H1 (cell line): ENCODE measurements at regions not wholly inside any gene's neighbourhood (a gene's known extent, or its start where the extent isn't known, plus 50 kb on each side); places are given as distances from the start of the nearest gene placed in this dataset.

Experiments
- CTCF ChIA-PET: fragments of 300-600 bp; sonication (Branson Sonifier 250); formaldehyde crosslinking; loops from one replicate; lab custom pipeline; 2021; ENCODE audit not compliant: partially characterized antibody; lab: Charles Lee
- POLR2A ChIA-PET: fragments of 300-600 bp; sonication (Branson Sonifier 250); formaldehyde crosslinking; loops from one replicate; lab custom pipeline; 2021; ENCODE audit warnings: inconsistent platforms; ENCODE audit not compliant: partially characterized antibody; lab: Charles Lee
- DNase-seq, 2 experiments: peaks; one replicate each; pipeline versions ENCODE4 v3.0.0 to v3.0.0-alpha.2; 2010 to 2022; ENCODE audit warnings: low spot score in 2 of 2, low read depth in 1 of 2, mixed read lengths in 1 of 2
- FAIRE-seq: peaks from 2 replicates; lab custom pipeline; 2011; peaks lifted over from hg19 to GRCh38; lab: Jason Lieb, UNC
- H2AFZ ChIP-seq: 2 replicates; pipeline ENCODE4 v1.8.1; 2012; ENCODE audit warnings: low read length, inconsistent platforms
- H2AK5ac ChIP-seq: 2 replicates; pipeline ENCODE4 v1.6.1; 2013; ENCODE audit warnings: low read depth, low read length
- H2BK120ac ChIP-seq: replicated peaks from 2 replicates; pipeline ENCODE3; 2013; ENCODE audit warnings: low read depth, low read length, inconsistent platforms
- H2BK12ac ChIP-seq: 2 replicates; pipeline ENCODE4 v1.6.1; 2013; ENCODE audit warnings: low read depth, low read length
- H2BK15ac ChIP-seq: 2 replicates; pipeline ENCODE4 v1.6.1; 2013; ENCODE audit warnings: low read length
- H2BK20ac ChIP-seq: 2 replicates; pipeline ENCODE4 v1.6.1; 2013; ENCODE audit warnings: low read length
- H2BK5ac ChIP-seq: 2 replicates; pipeline ENCODE4 v1.6.1; 2013; ENCODE audit warnings: low read depth, low read length
- H3K14ac ChIP-seq: 2 replicates; pipeline ENCODE4 v1.6.1; 2013; ENCODE audit warnings: inconsistent platforms; ENCODE audit not compliant: insufficient read length
- H3K18ac ChIP-seq: 2 replicates; pipeline ENCODE4 v1.6.1; 2013; ENCODE audit warnings: low read length; ENCODE audit errors: extremely low read depth
- H3K23ac ChIP-seq: 2 replicates; pipeline ENCODE4 v1.6.1; 2013; ENCODE audit warnings: inconsistent platforms; ENCODE audit not compliant: insufficient read length
- H3K23me2 ChIP-seq: 2 replicates; pipeline ENCODE4 v1.6.1; 2013; ENCODE audit warnings: low read depth, low read length
- H3K27ac ChIP-seq: 2 replicates; pipeline ENCODE4 v1.6.1; 2011; ENCODE audit warnings: low read depth, low read length, inconsistent platforms
- H3K27me3 ChIP-seq, 4 experiments: replicated peaks in 1 of 4; 1 replicate in 1 of 4; 2 replicates in 3 of 4; pipeline versions ENCODE4 v1.6.1 to v1.8.1; 2011 to 2013; ENCODE audit warnings: low read length in 3 of 4, mild to moderate bottlenecking in 3 of 4, inconsistent platforms in 2 of 4, mixed read lengths in 2 of 4, moderate library complexity in 1 of 4; ENCODE audit not compliant: control insufficient read depth in 3 of 4, insufficient read depth in 3 of 4; ENCODE audit errors: extremely low read depth in 1 of 4
- H3K36me3 ChIP-seq, 4 experiments: 2 replicates each; pipeline versions ENCODE4 v1.6.1 to v1.8.1; 2011 to 2013; ENCODE audit warnings: mild to moderate bottlenecking in 4 of 4, low read length in 3 of 4, moderate library complexity in 2 of 4, control low read depth in 1 of 4, inconsistent platforms in 1 of 4; ENCODE audit not compliant: insufficient read depth in 4 of 4, control insufficient read depth in 2 of 4
- H3K4ac ChIP-seq: replicated peaks from 2 replicates; pipeline ENCODE3; 2013; ENCODE audit warnings: low read length, low read depth, mixed read lengths, inconsistent platforms; ENCODE audit not compliant: insufficient read length
- H3K4me1 ChIP-seq, 4 experiments: replicated peaks in 1 of 4; 1 replicate in 1 of 4; 2 replicates in 3 of 4; pipeline versions ENCODE4 v1.6.1 to v1.8.1; 2011 to 2013; ENCODE audit warnings: low read length in 3 of 4, inconsistent platforms in 2 of 4, mixed read lengths in 1 of 4; ENCODE audit not compliant: insufficient read depth in 4 of 4, control insufficient read depth in 3 of 4
- H3K4me2 ChIP-seq, 2 experiments: 2 replicates each; pipeline versions ENCODE4 v1.6.1 to v1.8.1; 2011 to 2013; ENCODE audit warnings: low read depth in 2 of 2, low read length in 2 of 2, control low read depth in 1 of 2, inconsistent platforms in 1 of 2, mild to moderate bottlenecking in 1 of 2; ENCODE audit not compliant: insufficient read depth in 1 of 2
- H3K4me3 ChIP-seq, 4 experiments: fragments of 200-600, 300-600 bp in 1 of 4; sonication (generic), shearing (Covaris generic), sonication (Bioruptor Twin) in 1 of 4; 2 replicates each; pipeline versions ENCODE4 v1.5.1 to v1.8.1; 2011 to 2016; ENCODE audit warnings: low read length in 4 of 4, low read depth in 3 of 4, control low read depth in 2 of 4, inconsistent platforms in 2 of 4, mild to moderate bottlenecking in 2 of 4, mixed read lengths in 1 of 4, moderate library complexity in 1 of 4; ENCODE audit not compliant: insufficient read depth in 2 of 4; ENCODE audit errors: extremely low read depth in 1 of 4
- H3K56ac ChIP-seq: replicated peaks from 2 replicates; pipeline ENCODE3; 2013; ENCODE audit warnings: low read depth, mild to moderate bottlenecking, mixed read lengths, low read length, inconsistent platforms; ENCODE audit not compliant: insufficient read length
- H3K79me1 ChIP-seq: 2 replicates; pipeline ENCODE4 v1.6.1; 2013; ENCODE audit warnings: low read depth, low read length, control low read depth
- H3K79me2 ChIP-seq, 2 experiments: 2 replicates each; pipeline versions ENCODE4 v1.6.1 to v1.8.1; 2012 to 2013; ENCODE audit warnings: low read length in 2 of 2, mild to moderate bottlenecking in 2 of 2, inconsistent platforms in 1 of 2; ENCODE audit not compliant: insufficient read depth in 2 of 2, control insufficient read depth in 1 of 2
- H3K9ac ChIP-seq, 4 experiments: replicated peaks in 1 of 4; 1 replicate in 1 of 4; 2 replicates in 3 of 4; pipeline versions ENCODE4 v1.6.1 to v1.8.1; 2011 to 2013; ENCODE audit warnings: low read depth in 3 of 4, low read length in 3 of 4, control low read depth in 2 of 4, mild to moderate bottlenecking in 2 of 4, moderate library complexity in 2 of 4, inconsistent platforms in 1 of 4; ENCODE audit errors: extremely low read depth in 1 of 4
- H3K9me3 ChIP-seq, 2 experiments: 2 replicates each; pipeline versions ENCODE4 v1.6.1 to v1.8.1; 2012 to 2013; ENCODE audit warnings: mild to moderate bottlenecking in 2 of 2, moderate library complexity in 2 of 2, control low read depth in 1 of 2, inconsistent platforms in 1 of 2, low read depth in 1 of 2, low read length in 1 of 2, mixed read lengths in 1 of 2; ENCODE audit not compliant: insufficient read depth in 2 of 2
- H4K20me1 ChIP-seq, 2 experiments: replicated peaks in 1 of 2; 2 replicates each; pipeline versions ENCODE3 to v1.8.1; 2011 to 2013; ENCODE audit warnings: inconsistent platforms in 2 of 2, low read length in 2 of 2, mild to moderate bottlenecking in 1 of 2; ENCODE audit not compliant: insufficient read depth in 2 of 2, control insufficient read depth in 1 of 2
- H4K5ac ChIP-seq: 2 replicates; pipeline ENCODE4 v1.6.1; 2013; ENCODE audit warnings: low read length, low read depth, mixed read lengths, inconsistent platforms; ENCODE audit not compliant: insufficient read length
- H4K8ac ChIP-seq: 2 replicates; pipeline ENCODE4 v1.8.0; 2013; ENCODE audit warnings: mild to moderate bottlenecking, moderate library complexity, low read length, inconsistent platforms; ENCODE audit not compliant: insufficient read depth; ENCODE audit errors: extremely low read depth
- H4K91ac ChIP-seq: replicated peaks from 2 replicates; pipeline ENCODE3; 2013; ENCODE audit warnings: low read length, mixed read lengths, inconsistent platforms; ENCODE audit not compliant: insufficient read length
- CEBPB ChIP-seq: IDR thresholded peaks from 2 replicates; pipeline ENCODE4 v1.6.1; 2012; ENCODE audit warnings: low read depth, low read length
- EZH2 ChIP-seq: fragments of 200-600 bp; sonication (generic); IDR thresholded peaks from 2 replicates; pipeline ENCODE4 v1.7.1; 2012; ENCODE audit warnings: low read depth, mild to moderate bottlenecking, moderate library complexity, low read length, inconsistent platforms; ENCODE audit not compliant: severe bottlenecking
- JUN ChIP-seq: IDR thresholded peaks from 2 replicates; pipeline ENCODE4 v1.6.1; 2011; ENCODE audit warnings: low read depth, mild to moderate bottlenecking, improper control_type of control experiment, low read length
- MAFK ChIP-seq: IDR thresholded peaks from 2 replicates; pipeline ENCODE4 v1.6.1; 2012; ENCODE audit warnings: low read depth, mild to moderate bottlenecking, improper control_type of control experiment, low read length
- SIN3A ChIP-seq, 2 experiments: IDR thresholded peaks in 1 of 2; conservative IDR thresholded peaks in 1 of 2; 2 replicates each; pipeline ENCODE4 v1.6.1; 2011 to 2012; ENCODE audit warnings: low read length in 2 of 2, improper control_type of control experiment in 1 of 2, low read depth in 1 of 2, mild to moderate bottlenecking in 1 of 2
- SP2 ChIP-seq: IDR thresholded peaks from 2 replicates; pipeline ENCODE4 v1.6.1; 2012; ENCODE audit warnings: mild to moderate bottlenecking, low read length, inconsistent platforms
- TAF1 ChIP-seq: IDR thresholded peaks from 2 replicates; pipeline ENCODE4 v1.6.1; 2011; ENCODE audit warnings: mild to moderate bottlenecking, low read depth, low read length
- WGBS, 2 experiments: shearing (Covaris generic) in 1 of 2; methylation state at CpG; one replicate each; pipeline versions ENCODE4 v1.1.6 to v1.1.7; 2013 to 2015; ENCODE audit warnings: low lambda C conversion rate in 2 of 2, mixed read lengths in 2 of 2, inconsistent platforms in 1 of 2, low coverage in 1 of 2, missing lambda C conversion rate in 1 of 2; ENCODE audit not compliant: insufficient replicate concordance in 2 of 2, insufficient coverage in 1 of 2, insufficient read length in 1 of 2; ENCODE audit errors: extremely low coverage in 1 of 2, missing lambda C conversion rate in 1 of 2; 5-methylcytosine and 5-hydroxymethylcytosine counted together

- Histone ChIP-seq H3K9ac (no peak overlapping the region), H2BK20ac (no peak overlapping the region), H3K79me2 (no peaks in the 10 kb centered on the region), H3K14ac (no peak overlapping the region), H3K18ac (no peak overlapping the region), H3K27ac (no peak overlapping the region), H3K4ac (no peak overlapping the region), H3K27me3 (no peaks in the 10 kb centered on the region), H4K5ac (no peak overlapping the region), H2BK12ac (no peak overlapping the region), H3K36me3 (no peaks in the 10 kb centered on the region), H4K8ac (no peak overlapping the region), H3K4me3 (no peak overlapping the region), H2AFZ (no peak overlapping the region), H4K91ac (no peak overlapping the region), H2BK5ac (no peak overlapping the region), H2BK15ac (no peak overlapping the region), H3K23me2 (no peaks in the 10 kb centered on the region), H3K9me3 (no peaks in the 10 kb centered on the region), H3K79me1 (no peaks in the 10 kb centered on the region), H3K4me1 (no peaks in the 10 kb centered on the region), H3K4me2 (no peak overlapping the region), H2AK5ac (no peak overlapping the region), H3K56ac (no peak overlapping the region), H4K20me1 (no peaks in the 10 kb centered on the region), H3K23ac (no peak overlapping the region), H2BK120ac (no peak overlapping the region)
- TF ChIP-seq JUN, result no peak
- no peak for TF ChIP-seq CEBPB
- no peak for TF ChIP-seq EZH2
- TF ChIP-seq SP2, result no peak
- 0 out of 2 replicates have a peak, but pooled peaks have one; percentile 22 for TF ChIP-seq MAFK
- TF ChIP-seq TAF1, result no peak
- TF ChIP-seq SIN3A (conservative IDR thresholded peaks at IDR 0.05 in 1 of 2, IDR thresholded peaks at IDR 0.05 in 1 of 2; ENCODE audit: low read depth in 1 of 2, low read length in 2 of 2), result no peak
- ChIA-PET CTCF (no interaction called here), POLR2A (no interaction called here)
- WGBS, 2 experiments, result 83% methylated on average over 1 of the region's 1 CpG; no CpG with 5 or more reads in 1 of the 2 experiments
- no peak for DNase-seq
- no peak for FAIRE-seq
Measured at GRCh38 chr4:45951153-45951552, 172.7 kb downstream of the GABRG1 start.
